K562 (cell line): ENCODE measurements at regions not wholly inside any gene's neighbourhood (a gene's known extent, or its start where the extent isn't known, plus 50 kb on each side); places are given as distances from the start of the nearest gene placed in this dataset.

Source experiments
- DIDO1 ChIP-seq: fragments of 450-650 bp; IDR thresholded peaks from 2 replicates; pipeline ENCODE4 v1.6.1; 2016; ENCODE audit warnings: low read depth, missing biosample characterization, missing genetic modification characterization
- ELF4 ChIP-seq: fragments of 450-650 bp; formaldehyde crosslinking; IDR thresholded peaks from 2 replicates; pipeline ENCODE4 v1.4.0; 2022; ENCODE audit warnings: missing genetic modification characterization
- EZH2 ChIP-seq: IDR thresholded peaks from 2 replicates; pipeline ENCODE4 v1.6.1; 2012; ENCODE audit warnings: low read depth, mild to moderate bottlenecking, inconsistent platforms, low read length, borderline replicate concordance
- JUN ChIP-seq, 2 experiments: sonication (generic) in 1 of 2; formaldehyde crosslinking in 1 of 2; IDR thresholded peaks; 2 replicates each; pipeline versions ENCODE4 v1.6.1 to v1.8.0; 2012 to 2022; ENCODE audit warnings: borderline replicate concordance in 2 of 2, mild to moderate bottlenecking in 2 of 2, improper control_type of control experiment in 1 of 2, low read depth in 1 of 2, low read length in 1 of 2, missing genetic modification reagents in 1 of 2
- NCOA1 ChIP-seq: fragments of 450-650 bp; IDR thresholded peaks from 2 replicates; pipeline ENCODE4 v1.6.1; 2016; ENCODE audit warnings: low read depth
- NELFE ChIP-seq: IDR thresholded peaks from 2 replicates; pipeline ENCODE4 v1.6.1; 2011; ENCODE audit warnings: mild to moderate bottlenecking; ENCODE audit not compliant: insufficient read depth, insufficient read length
- RNF2 ChIP-seq: sonication (generic); IDR thresholded peaks from 2 replicates; pipeline ENCODE4 v1.6.1; 2016
- TCF7L2 ChIP-seq: fragments of 150-350 bp; IDR thresholded peaks from 2 replicates; pipeline ENCODE4 v1.6.1; 2016; ENCODE audit warnings: low read depth, mild to moderate bottlenecking, low read length, moderate library complexity
- TF ChIP-seq, protein P1 (sequence below), 3 experiments: IDR thresholded peaks in 2 of 3; conservative IDR thresholded peaks in 1 of 3; 2 replicates each; pipeline ENCODE4 v1.5.1; 2011 to 2012; ENCODE audit warnings: low read length in 3 of 3, mild to moderate bottlenecking in 3 of 3, control low read depth in 2 of 3, improper control_type of control experiment in 1 of 3, inconsistent platforms in 1 of 3, low read depth in 1 of 3, mixed read lengths in 1 of 3, moderate library complexity in 1 of 3; ENCODE audit not compliant: insufficient read depth in 2 of 3
- TF ChIP-seq, protein P2 (sequence below): fragments of 450-650 bp; formaldehyde crosslinking; IDR thresholded peaks from 2 replicates; pipeline ENCODE4 v1.4.0; 2020; ENCODE audit warnings: mild to moderate bottlenecking, moderate library complexity

- TF ChIP-seq, protein P1, sequence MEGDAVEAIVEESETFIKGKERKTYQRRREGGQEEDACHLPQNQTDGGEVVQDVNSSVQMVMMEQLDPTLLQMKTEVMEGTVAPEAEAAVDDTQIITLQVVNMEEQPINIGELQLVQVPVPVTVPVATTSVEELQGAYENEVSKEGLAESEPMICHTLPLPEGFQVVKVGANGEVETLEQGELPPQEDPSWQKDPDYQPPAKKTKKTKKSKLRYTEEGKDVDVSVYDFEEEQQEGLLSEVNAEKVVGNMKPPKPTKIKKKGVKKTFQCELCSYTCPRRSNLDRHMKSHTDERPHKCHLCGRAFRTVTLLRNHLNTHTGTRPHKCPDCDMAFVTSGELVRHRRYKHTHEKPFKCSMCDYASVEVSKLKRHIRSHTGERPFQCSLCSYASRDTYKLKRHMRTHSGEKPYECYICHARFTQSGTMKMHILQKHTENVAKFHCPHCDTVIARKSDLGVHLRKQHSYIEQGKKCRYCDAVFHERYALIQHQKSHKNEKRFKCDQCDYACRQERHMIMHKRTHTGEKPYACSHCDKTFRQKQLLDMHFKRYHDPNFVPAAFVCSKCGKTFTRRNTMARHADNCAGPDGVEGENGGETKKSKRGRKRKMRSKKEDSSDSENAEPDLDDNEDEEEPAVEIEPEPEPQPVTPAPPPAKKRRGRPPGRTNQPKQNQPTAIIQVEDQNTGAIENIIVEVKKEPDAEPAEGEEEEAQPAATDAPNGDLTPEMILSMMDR (IDR thresholded peaks at IDR 0.05 in 2 of 3, conservative IDR thresholded peaks at IDR 0.05 in 1 of 3; ENCODE audit: insufficient read depth in 2 of 3, low read depth in 1 of 3, low read length in 3 of 3): no peak
- TF ChIP-seq TCF7L2 (no peak), RNF2 (no peak), NELFE (no peak), JUN (IDR thresholded peaks at IDR 0.05; ENCODE audit: borderline replicate concordance, low read depth, low read length) (no peak), JUN (CRISPR knock-in tag; IDR thresholded peaks at IDR 0.05; ENCODE audit: borderline replicate concordance) (no peak), NCOA1 (no peak), DIDO1 (tag) (no peak), ELF4 (CRISPR knock-in tag) (no peak), EZH2 (no peak)
- TF ChIP-seq, protein P2, sequence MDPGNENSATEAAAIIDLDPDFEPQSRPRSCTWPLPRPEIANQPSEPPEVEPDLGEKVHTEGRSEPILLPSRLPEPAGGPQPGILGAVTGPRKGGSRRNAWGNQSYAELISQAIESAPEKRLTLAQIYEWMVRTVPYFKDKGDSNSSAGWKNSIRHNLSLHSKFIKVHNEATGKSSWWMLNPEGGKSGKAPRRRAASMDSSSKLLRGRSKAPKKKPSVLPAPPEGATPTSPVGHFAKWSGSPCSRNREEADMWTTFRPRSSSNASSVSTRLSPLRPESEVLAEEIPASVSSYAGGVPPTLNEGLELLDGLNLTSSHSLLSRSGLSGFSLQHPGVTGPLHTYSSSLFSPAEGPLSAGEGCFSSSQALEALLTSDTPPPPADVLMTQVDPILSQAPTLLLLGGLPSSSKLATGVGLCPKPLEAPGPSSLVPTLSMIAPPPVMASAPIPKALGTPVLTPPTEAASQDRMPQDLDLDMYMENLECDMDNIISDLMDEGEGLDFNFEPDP: no peak
These were observed 257.4 kb upstream of the DDI1 start for GRCh38 chr11:103779054-103779453.
